Tibial nerve (tissue), 4 donors: ENCODE measurements at regions not wholly inside any gene's neighbourhood (a gene's known extent, or its start where the extent isn't known, plus 50 kb on each side); places are given as distances from the start of the nearest gene placed in this dataset.

Experiments
- DNase-seq, 2 donors: peaks; one replicate each; pipeline ENCODE4 v3.0.0-alpha.2; 2019; ENCODE audit warnings: low spot score in 2 of 2
- H3K27ac ChIP-seq, 4 donors: fragments of 200-600 bp; sonication (generic) in 3 of 4; one replicate each; pipeline ENCODE4 v1.5.1; 2017 to 2019; ENCODE audit warnings: mild to moderate bottlenecking in 1 of 4
- H3K27me3 ChIP-seq, 2 donors: fragments of 200-600 bp; sonication (generic) in 1 of 2; one replicate each; pipeline versions ENCODE4 v1.5.1 to v1.6.0; 2017 to 2019
- H3K36me3 ChIP-seq, 3 donors: fragments of 200-600 bp; sonication (generic); one replicate each; pipeline ENCODE4 v1.5.1; 2018 to 2019
- H3K4me1 ChIP-seq, 4 donors: fragments of 200-600 bp; sonication (generic) in 3 of 4; one replicate each; pipeline ENCODE4 v1.5.1; 2017 to 2019
- H3K4me3 ChIP-seq, 4 donors: fragments of 200-600 bp; sonication (generic) in 3 of 4; one replicate each; pipeline ENCODE4 v1.5.1; 2017 to 2019; ENCODE audit warnings: mild to moderate bottlenecking in 1 of 4, moderate library complexity in 1 of 4
- H3K9me3 ChIP-seq, 4 donors: fragments of 200-600 bp; sonication (generic) in 3 of 4; one replicate each; pipeline ENCODE4 v1.5.1; 2017 to 2019
- CTCF ChIP-seq, 5 experiments: fragments of 200-600 bp in 3 of 5; fragments of 450-650 bp in 2 of 5; sonication (generic) in 3 of 5; IDR thresholded peaks; one replicate each; pipeline ENCODE4 v1.5.1; 2016 to 2019; ENCODE audit warnings: antibody characterized with exemption in 5 of 5, mild to moderate bottlenecking in 3 of 5, moderate library complexity in 2 of 5
- EP300 ChIP-seq, 2 donors: sonication (generic); formaldehyde crosslinking; IDR thresholded peaks; one replicate each; pipeline ENCODE4 v1.6.1; 2017; ENCODE audit warnings: antibody characterized with exemption in 2 of 2, mild to moderate bottlenecking in 1 of 2
- POLR2A ChIP-seq, 2 donors: fragments of 450-650 bp; IDR thresholded peaks; one replicate each; pipeline ENCODE4 v1.6.1; 2017; ENCODE audit warnings: antibody characterized with exemption in 2 of 2, mild to moderate bottlenecking in 2 of 2, moderate library complexity in 2 of 2
- WGBS, 2 donors: methylation state at CpG; one replicate each; pipeline ENCODE4 v1.1.5; 2018; 5-methylcytosine and 5-hydroxymethylcytosine counted together

GRCh38 chr18:61241260-61241853 is 91.9 kb upstream of the CDH20 start:
- 73 to 78% methylated on average over 5 of the region's 5 CpGs for WGBS, 2 donors
- no peak overlapping the region for H3K4me3 ChIP-seq
- H3K27ac ChIP-seq: no peak overlapping the region
- no peak for DNase-seq
- H3K4me1 ChIP-seq: no peaks in the 10 kb centered on the region
- H3K27me3 ChIP-seq: no peaks in the 10 kb centered on the region
- TF ChIP-seq CTCF (IDR thresholded peaks at IDR 0.05) (no peak), EP300 (IDR thresholded peaks at IDR 0.05) (no peak), POLR2A (IDR thresholded peaks at IDR 0.05) (no peak)
- H3K9me3 ChIP-seq: no peaks in the 10 kb centered on the region
- no peaks in the 10 kb centered on the region for H3K36me3 ChIP-seq

GRCh38 chr18:61244632-61245031 is 88.6 kb upstream of the CDH20 start:
- Histone ChIP-seq H3K4me1 (no peaks in the 10 kb centered on the region), H3K4me3 (no peak overlapping the region), H3K27me3 (no peaks in the 10 kb centered on the region), H3K27ac (no peak overlapping the region), H3K9me3 (no peaks in the 10 kb centered on the region), H3K36me3 (no peaks in the 10 kb centered on the region)
- WGBS, 2 donors: 91 to 93% methylated on average over 3 of the region's 3 CpGs
- DNase-seq: no peak
- TF ChIP-seq POLR2A (IDR thresholded peaks at IDR 0.05): no peak

- H3K36me3 ChIP-seq: no peaks in the 10 kb centered on the region
- no peaks in the 10 kb centered on the region for H3K9me3 ChIP-seq
- WGBS, 2 donors: 82 to 90% methylated on average over 3 of the region's 3 CpGs
- H3K4me1 ChIP-seq: no peaks in the 10 kb centered on the region
- DNase-seq: no peak
- H3K27me3 ChIP-seq: no peaks in the 10 kb centered on the region
- no peak overlapping the region for H3K27ac ChIP-seq
- no peak for TF ChIP-seq CTCF (IDR thresholded peaks at IDR 0.05)
- no peak for TF ChIP-seq POLR2A (IDR thresholded peaks at IDR 0.05)
- no peak for TF ChIP-seq EP300 (IDR thresholded peaks at IDR 0.05)
- H3K4me3 ChIP-seq: no peak overlapping the region
Observed at GRCh38 chr18:61245276-61245675, 88.0 kb upstream of the CDH20 start.

- Histone ChIP-seq H3K9me3 (no peaks in the 10 kb centered on the region), H3K4me1 (no peaks in the 10 kb centered on the region), H3K27ac (no peak overlapping the region), H3K4me3 (no peak overlapping the region), H3K36me3 (no peaks in the 10 kb centered on the region), H3K27me3 (no peaks in the 10 kb centered on the region)
- WGBS, 2 donors: 61 to 71% methylated on average over 3 of the region's 3 CpGs
- no peak for DNase-seq
- no peak for TF ChIP-seq EP300 (IDR thresholded peaks at IDR 0.05)
- no peak for TF ChIP-seq POLR2A (IDR thresholded peaks at IDR 0.05)
- TF ChIP-seq CTCF (IDR thresholded peaks at IDR 0.05): no peak
Observed at GRCh38 chr18:61248589-61248988, 84.6 kb upstream of the CDH20 start.

GRCh38 chr18:61256291-61256690 is 76.9 kb upstream of the CDH20 start:
- 87 to 90% methylated on average over 5 of the region's 5 CpGs for WGBS, 2 donors
- no peak for TF ChIP-seq POLR2A (IDR thresholded peaks at IDR 0.05)
- TF ChIP-seq EP300 (IDR thresholded peaks at IDR 0.05): no peak
- no peak for TF ChIP-seq CTCF (IDR thresholded peaks at IDR 0.05)
- Histone ChIP-seq H3K27ac (no peak overlapping the region), H3K27me3 (no peaks in the 10 kb centered on the region), H3K4me1 (no peaks in the 10 kb centered on the region), H3K4me3 (no peak overlapping the region), H3K9me3 (no peaks in the 10 kb centered on the region), H3K36me3 (no peaks in the 10 kb centered on the region)
- no peak for DNase-seq

GRCh38 chr18:61261870-61262269 is 71.4 kb upstream of the CDH20 start:
- Histone ChIP-seq H3K27ac (no peak overlapping the region), H3K9me3 (no peaks in the 10 kb centered on the region), H3K27me3 (no peaks in the 10 kb centered on the region), H3K4me1 (no peaks in the 10 kb centered on the region), H3K36me3 (no peaks in the 10 kb centered on the region), H3K4me3 (no peak overlapping the region)
- DNase-seq: no peak
- 60 to 91% methylated on average over 2 of the region's 2 CpGs for WGBS, 2 donors
- TF ChIP-seq CTCF (IDR thresholded peaks at IDR 0.05) (no peak), EP300 (IDR thresholded peaks at IDR 0.05) (no peak), POLR2A (IDR thresholded peaks at IDR 0.05) (no peak)
